Esophagus muscularis mucosa (tissue), 3 donors: ENCODE measurements at regions not wholly inside any gene's neighbourhood (a gene's known extent, or its start where the extent isn't known, plus 50 kb on each side); places are given as distances from the start of the nearest gene placed in this dataset.

Experiments used
- small RNA-seq, 3 donors: library from RNA; depleted of rRNA; stranded (forward); fragments of <200 nt; gene quantifications; one replicate each; pipeline ENCODE3, GENCODE V24; 2016

Small RNAs in the stretch of these regions (small RNA-seq; reads per million reads assigned to genes)
- gene RF00019 (0 reads per million in 3 donors), gene RNU4-63P (0 reads per million in 3 donors)
